ENCODE measurements at regions not wholly inside any gene's neighbourhood (a gene's known extent, or its start where the extent isn't known, plus 50 kb on each side); places are given as distances from the start of the nearest gene placed in this dataset.

DNA sequence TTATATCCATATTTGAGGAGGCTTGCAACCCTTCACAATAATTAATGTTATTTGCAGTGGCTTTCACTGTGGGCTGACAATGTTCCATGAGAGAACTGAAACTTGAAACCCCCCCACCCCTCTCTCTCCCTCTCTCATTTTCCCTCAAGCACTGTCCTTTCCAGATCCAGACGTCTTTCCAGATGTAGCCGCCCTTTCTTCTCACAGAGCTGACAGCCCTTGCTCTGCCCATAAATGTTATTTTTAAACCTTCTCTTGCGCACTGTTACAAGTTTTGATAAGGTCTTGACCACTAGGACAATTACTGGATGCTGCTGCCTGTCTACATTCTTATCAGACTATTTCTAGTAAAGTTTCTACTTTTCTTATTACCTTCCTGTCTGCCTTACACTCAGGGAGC is 91.4 kb upstream of the LINC00305 start:
- no peaks in the 10 kb centered on the region for H3K36me3 Mint-ChIP-seq
- peaks cover 3% of the 10 kb centered on the region for H3K27me3 Mint-ChIP-seq
- no peaks in the 10 kb centered on the region for H3K4me1 Mint-ChIP-seq
- no peaks in the 10 kb centered on the region for H3K9me3 Mint-ChIP-seq
- no peak overlapping the region for H3K4me3 Mint-ChIP-seq
- H3K27ac Mint-ChIP-seq = no peak overlapping the region

DNA sequence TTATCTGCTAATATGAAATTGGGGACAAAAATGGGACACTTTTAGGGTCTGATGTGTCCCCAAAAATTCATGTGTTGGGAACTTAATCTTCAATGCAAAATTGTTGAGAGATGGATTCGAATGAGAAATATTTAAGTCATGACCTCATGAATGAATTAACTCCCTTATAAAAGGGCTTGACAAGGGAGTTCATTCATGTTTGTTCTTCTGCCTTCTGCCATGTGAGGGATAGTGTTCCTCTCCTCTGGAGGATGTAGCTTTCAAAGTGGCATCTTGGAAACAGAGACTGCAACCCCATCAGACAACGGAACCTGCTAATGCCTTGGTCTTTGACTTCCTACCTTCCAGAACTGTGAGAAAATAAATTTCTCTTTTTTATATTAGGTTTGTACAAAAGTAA is 89.2 kb upstream of the LINC00305 start:
- no peaks in the 10 kb centered on the region for H3K9me3 Mint-ChIP-seq
- H3K27ac Mint-ChIP-seq = no peak overlapping the region
- no peak overlapping the region for H3K4me3 Mint-ChIP-seq
- no peaks in the 10 kb centered on the region for H3K36me3 Mint-ChIP-seq
- H3K4me1 Mint-ChIP-seq = no peaks in the 10 kb centered on the region
- H3K27me3 Mint-ChIP-seq = peaks cover 3% of the 10 kb centered on the region

DNA sequence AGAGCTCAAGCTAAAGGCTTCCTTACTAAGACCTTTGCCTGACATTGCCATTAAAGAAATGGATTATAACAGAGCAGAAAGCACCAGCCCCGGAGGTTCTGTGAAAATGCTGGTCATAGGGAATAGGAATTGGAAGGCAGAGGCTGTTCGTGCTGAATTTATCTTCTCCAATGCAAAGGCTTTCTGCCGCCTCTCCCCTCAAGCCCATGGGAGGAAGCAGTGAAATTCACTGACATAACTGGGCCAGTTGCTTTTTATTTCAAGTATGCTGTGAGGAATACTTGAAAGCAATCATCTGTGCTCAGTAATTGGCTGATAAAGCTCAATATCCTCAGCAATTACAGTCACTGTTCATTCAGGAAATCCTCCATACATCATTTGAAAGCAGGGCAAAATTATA is 85.4 kb upstream of the LINC00305 start:
- Mint-ChIP-seq H3K4me3 (no peak overlapping the region), H3K27ac (no peak overlapping the region), H3K27me3 (no peaks in the 10 kb centered on the region), H3K36me3 (peaks cover 2% of the 10 kb centered on the region), H3K4me1 (no peaks in the 10 kb centered on the region), H3K9me3 (peaks cover 0 to 4% (median 0%) of the 10 kb centered on the region in 3 donors)

DNA sequence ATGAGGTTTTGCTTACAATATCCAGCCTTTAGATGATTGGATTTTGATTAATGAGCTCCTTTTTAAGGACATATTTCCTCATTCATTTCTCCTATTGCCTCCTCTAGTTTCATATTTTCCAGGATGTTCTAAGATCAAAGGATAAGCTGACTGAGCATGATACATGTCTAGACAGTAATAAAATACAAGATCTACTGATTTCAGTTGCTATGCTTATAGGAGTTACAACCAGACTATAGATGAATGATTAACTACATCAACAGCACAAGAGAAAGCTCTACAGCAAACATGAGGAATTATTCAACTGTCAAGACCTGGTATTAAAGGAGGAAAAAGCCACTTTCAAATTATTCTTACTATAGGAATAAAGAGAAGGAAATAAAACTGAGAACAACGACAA is 85.0 kb upstream of the LINC00305 start:
- Mint-ChIP-seq H3K36me3 (peaks cover 2% of the 10 kb centered on the region), H3K4me1 (no peaks in the 10 kb centered on the region)

DNA sequence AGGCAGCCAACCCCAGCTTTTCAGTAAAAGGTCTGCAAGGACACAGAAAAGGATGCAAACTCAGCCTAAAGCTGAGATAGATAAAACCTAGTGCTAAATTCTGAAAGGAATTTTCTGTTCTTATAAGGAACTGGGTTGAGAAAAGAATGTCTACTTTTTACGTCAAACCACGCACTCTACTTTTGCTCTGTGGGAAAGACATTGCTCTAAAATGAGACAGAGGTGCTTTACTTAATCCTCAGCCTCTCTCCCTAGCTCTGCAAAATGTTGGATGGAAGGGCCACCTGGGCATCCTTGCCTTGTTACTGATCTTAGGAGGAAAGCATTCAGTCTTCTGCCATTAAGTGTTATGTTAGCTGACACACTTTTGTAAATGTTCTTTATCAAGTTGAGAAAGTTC is 72.1 kb upstream of the LINC00305 start:
- peaks cover 0 to 2% (median 0%) of the 10 kb centered on the region in 3 donors for H3K9me3 Mint-ChIP-seq
- no peaks in the 10 kb centered on the region for H3K27me3 Mint-ChIP-seq
- H3K36me3 Mint-ChIP-seq = no peaks in the 10 kb centered on the region
- no peak overlapping the region for H3K27ac Mint-ChIP-seq
- no peak overlapping the region for H3K4me3 Mint-ChIP-seq
- no peaks in the 10 kb centered on the region for H3K4me1 Mint-ChIP-seq

More for the DNA sequence above, 85.0 kb upstream of the LINC00305 start:
- Mint-ChIP-seq H3K4me3 (no peak overlapping the region), H3K27me3 (no peaks in the 10 kb centered on the region), H3K27ac (no peak overlapping the region), H3K9me3 (peaks cover 0 to 4% (median 0%) of the 10 kb centered on the region in 3 donors)

DNA sequence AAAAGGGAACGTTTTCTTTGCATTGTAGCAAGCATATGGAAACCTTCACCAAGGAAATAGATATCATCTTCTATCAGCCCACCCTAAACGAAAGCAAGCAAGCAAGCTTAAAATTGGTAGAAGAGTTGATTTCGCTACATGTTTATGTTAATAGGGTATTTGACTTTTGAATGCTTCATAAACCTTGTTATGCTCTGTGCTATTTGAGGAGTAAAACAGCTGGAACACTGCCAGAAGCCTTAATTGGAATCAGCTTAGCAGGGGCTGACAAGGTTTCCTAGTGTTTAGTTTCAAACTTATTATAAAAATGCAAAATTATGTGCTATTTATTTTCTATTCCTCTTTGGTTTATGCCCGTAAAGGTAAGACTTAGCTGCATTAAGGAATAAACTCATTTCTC is 70.6 kb upstream of the LINC00305 start:
- Mint-ChIP-seq H3K27me3 (no peaks in the 10 kb centered on the region), H3K9me3 (peaks cover 0 to 2% (median 0%) of the 10 kb centered on the region in 3 donors), H3K27ac (no peak overlapping the region), H3K36me3 (no peaks in the 10 kb centered on the region), H3K4me3 (no peak overlapping the region), H3K4me1 (no peaks in the 10 kb centered on the region)

DNA sequence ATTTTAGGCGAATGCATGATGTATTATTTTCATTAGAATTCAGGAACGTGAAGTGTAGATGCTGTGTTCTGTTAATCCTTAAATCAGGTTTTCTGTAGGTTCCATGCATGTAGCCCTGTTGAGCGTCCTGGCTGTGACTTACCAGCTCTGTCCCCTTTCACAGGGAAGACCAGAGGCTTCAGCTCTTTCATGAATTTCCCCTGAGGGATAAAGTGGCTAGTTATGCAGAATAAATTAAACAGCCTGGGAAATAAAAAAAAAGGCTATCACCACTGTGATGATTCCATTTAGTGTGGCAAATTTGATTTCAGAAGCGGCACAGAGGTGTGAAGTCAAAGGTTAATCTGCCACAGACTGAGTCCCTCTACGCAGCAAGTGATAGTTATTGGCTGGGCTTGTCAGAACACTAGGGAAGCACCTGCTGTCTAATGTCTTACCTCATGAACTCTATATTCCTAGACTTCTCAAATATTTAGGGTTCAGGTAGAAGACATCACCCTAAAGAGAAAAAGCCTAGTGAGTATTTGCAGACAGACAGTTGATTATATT is 61.6 kb upstream of the LINC00305 start:
- peaks cover 0 to 13% (median 7%) of the 10 kb centered on the region in 3 donors for H3K4me1 Mint-ChIP-seq
- H3K27me3 Mint-ChIP-seq = no peaks in the 10 kb centered on the region
- H3K36me3 Mint-ChIP-seq = no peaks in the 10 kb centered on the region
- H3K9me3 Mint-ChIP-seq = no peaks in the 10 kb centered on the region
- no peak overlapping the region for H3K27ac Mint-ChIP-seq
- H3K4me3 Mint-ChIP-seq = no peak overlapping the region

DNA sequence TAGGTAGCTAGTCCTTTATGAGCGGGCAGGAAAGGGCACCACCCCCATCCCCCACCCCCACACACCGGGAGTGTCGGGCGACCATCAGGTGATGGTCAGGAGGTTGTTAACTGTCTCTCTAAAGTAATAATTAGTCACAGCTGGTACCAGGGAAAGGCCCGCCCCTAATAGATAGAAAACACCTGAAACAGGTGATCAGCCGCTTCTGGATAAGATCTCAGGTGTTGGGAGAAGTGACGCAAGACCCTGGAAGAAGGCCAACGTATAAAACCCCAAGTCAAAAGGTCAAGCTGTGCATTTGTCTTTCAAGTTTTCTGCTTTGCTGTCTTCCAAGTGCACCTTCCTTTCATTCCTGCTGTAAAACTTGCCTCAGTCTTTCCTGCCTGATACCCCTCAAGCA is 59.6 kb upstream of the LINC00305 start:
- Mint-ChIP-seq H3K27me3 (peaks cover 2% of the 10 kb centered on the region), H3K4me3 (no peak overlapping the region)

DNA sequence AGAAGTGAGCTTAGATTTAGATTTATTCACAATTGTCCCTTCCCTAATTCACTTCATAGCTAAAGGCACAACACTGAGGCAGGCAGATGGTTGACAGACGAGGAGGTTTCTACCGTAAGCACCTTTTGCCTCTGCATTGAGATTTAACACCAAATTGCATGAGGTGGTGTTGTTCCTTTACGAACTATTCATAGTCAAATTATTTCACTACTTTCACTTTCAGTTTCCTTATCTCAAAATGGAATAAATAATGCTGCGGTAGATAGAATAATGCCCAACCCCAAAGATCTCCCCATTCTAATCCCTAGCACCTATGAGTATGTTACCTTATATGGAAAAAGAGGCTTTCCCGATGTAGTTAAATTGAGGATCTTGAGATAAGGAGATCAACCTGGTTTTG is 58.9 kb upstream of the LINC00305 start:
- H3K4me1 Mint-ChIP-seq = peaks cover 0 to 14% (median 7%) of the 10 kb centered on the region in 3 donors
- H3K27me3 Mint-ChIP-seq = peaks cover 2% of the 10 kb centered on the region
- peak overlapping the region in 1 of 3 donors; percentile 48 for H3K27ac Mint-ChIP-seq
- H3K9me3 Mint-ChIP-seq = no peaks in the 10 kb centered on the region
- H3K4me3 Mint-ChIP-seq = peak overlapping the region in 2 of 4 donors; percentile 15 to 72
- H3K36me3 Mint-ChIP-seq = no peaks in the 10 kb centered on the region

More for the DNA sequence above, 59.6 kb upstream of the LINC00305 start:
- no peaks in the 10 kb centered on the region for H3K9me3 Mint-ChIP-seq
- H3K36me3 Mint-ChIP-seq = no peaks in the 10 kb centered on the region
- no peak overlapping the region for H3K27ac Mint-ChIP-seq
- H3K4me1 Mint-ChIP-seq = peaks cover 0 to 14% (median 7%) of the 10 kb centered on the region in 3 donors

DNA sequence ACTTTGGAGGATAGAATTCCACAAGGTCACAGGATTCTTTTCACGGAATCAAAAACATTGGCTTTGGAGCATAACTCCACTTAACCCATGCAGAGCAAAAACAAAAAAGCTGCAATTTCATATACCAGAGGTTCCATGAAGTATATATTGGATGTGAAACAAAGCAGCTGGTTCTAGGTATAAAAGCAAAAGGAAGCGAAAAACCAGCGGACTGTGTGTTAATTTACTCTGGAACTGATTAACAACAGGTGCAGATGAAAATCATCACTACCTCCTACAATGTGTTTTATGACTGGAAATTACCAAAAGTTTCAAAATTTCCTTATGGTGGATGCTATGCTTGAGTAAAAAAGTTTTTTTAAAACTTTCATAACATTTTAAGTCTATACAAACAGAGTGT is 54.4 kb upstream of the LINC00305 start:
- Mint-ChIP-seq H3K36me3 (no peaks in the 10 kb centered on the region), H3K27me3 (peaks cover 2% of the 10 kb centered on the region), H3K4me1 (peaks cover 0 to 17% (median 13%) of the 10 kb centered on the region in 3 donors), H3K9me3 (no peaks in the 10 kb centered on the region), H3K4me3 (no peak overlapping the region), H3K27ac (no peak overlapping the region)

DNA sequence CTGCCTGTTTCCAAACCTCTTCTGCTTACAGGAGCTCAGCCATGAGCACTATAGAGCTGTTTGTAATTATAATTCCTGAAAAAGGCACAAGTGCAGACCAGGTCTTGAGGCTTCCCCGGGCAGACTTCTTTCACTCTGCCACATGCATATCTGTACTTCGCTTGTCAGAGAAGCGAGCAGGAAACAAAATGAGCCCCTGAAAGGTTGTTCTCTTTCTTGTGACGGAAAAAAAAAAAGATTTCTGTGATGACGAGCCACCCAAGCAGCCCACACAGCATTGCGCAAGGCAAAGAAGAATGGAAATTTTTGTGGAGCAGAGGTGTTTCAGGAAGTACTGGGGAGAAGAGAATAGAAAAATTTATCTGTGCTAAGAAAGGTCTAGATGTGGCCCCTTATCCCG is 54.0 kb upstream of the LINC00305 start:
- no peak overlapping the region for H3K27ac Mint-ChIP-seq
- no peaks in the 10 kb centered on the region for H3K36me3 Mint-ChIP-seq
- H3K27me3 Mint-ChIP-seq = peaks cover 2% of the 10 kb centered on the region
- H3K4me3 Mint-ChIP-seq = no peak overlapping the region
- H3K4me1 Mint-ChIP-seq = peaks cover 0 to 14% (median 10%) of the 10 kb centered on the region in 3 donors
- H3K9me3 Mint-ChIP-seq = no peaks in the 10 kb centered on the region

DNA sequence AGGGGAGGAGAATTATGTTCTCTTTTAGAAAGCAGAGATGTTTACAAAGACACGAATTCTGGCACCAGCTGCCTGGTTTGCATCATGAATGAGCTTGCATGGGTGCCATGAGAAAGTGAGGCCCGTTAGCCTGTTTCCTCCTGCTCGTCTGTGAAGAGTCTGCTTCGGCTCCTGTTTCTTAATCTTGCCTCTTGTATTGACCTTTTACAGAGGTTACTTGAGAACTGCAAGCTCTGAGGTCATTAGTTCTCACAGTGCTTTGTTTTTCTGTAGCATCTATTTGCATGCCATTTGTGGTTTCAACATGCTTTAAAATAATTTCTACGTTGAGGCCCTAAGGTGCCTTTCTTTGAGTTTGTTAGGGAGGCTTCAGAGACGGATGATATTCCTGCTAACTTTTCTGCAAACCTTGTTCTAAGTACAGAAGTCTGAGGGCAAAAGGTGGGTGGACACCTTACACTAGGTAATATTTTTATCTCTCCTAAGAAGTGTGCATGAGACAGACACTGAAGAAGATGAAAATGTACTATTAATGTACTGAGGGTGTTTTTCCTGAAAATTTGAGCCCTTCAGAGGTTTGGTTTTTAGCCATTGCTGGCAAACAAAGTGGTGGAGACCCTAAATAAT is 53.4 kb upstream of the LINC00305 start:
- Mint-ChIP-seq H3K27ac (no peak overlapping the region), H3K4me1 (peaks cover 0 to 10% (median 6%) of the 10 kb centered on the region in 3 donors), H3K4me3 (peak overlapping the region in 1 of 4 donors; percentile 46), H3K36me3 (no peaks in the 10 kb centered on the region), H3K27me3 (peaks cover 2% of the 10 kb centered on the region), H3K9me3 (no peaks in the 10 kb centered on the region)

DNA sequence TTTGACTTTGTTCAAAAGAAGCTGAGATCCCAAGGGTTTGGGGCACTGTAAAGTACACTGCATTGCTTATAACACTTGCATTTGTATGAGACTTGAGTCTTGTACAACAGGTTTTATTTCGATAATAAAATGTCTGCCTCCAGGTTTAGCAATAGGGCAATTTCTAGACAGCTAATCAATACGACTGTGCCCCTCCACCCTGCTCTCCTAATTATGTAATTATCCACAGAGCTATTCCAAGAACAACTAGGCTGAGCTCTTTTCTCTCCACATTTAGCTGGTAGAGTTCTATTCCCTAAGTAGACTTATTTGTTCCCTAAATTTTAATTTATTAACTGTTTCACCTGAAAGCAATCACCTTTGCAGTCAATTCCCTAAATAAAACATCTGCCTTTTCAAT is 52.9 kb upstream of the LINC00305 start:
- Mint-ChIP-seq H3K36me3 (no peaks in the 10 kb centered on the region), H3K9me3 (no peaks in the 10 kb centered on the region), H3K27me3 (peaks cover 2% of the 10 kb centered on the region), H3K27ac (peak overlapping the region in 1 of 3 donors; percentile 22), H3K4me3 (no peak overlapping the region), H3K4me1 (peaks cover 0 to 9% (median 6%) of the 10 kb centered on the region in 3 donors)

DNA sequence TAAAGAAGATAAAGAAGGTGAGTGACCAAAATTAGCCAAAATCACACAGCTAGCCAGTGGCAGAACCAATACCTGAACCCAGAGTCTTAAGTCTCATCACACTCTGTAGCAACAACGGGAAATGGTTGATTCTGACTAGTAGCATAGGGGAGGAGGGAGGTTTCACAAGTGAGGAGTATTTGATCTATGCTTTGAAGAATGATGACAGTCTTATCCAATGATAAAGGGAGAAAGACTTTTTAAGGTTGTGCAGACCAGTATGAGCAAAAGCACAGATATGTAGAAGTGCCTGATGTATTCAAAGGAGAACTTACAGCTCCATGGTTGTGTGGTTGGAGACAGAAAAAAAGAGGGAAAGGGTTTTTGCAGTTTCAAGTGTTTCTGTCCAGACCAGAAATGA is 50.7 kb upstream of the LINC00305 start:
- Mint-ChIP-seq H3K27me3 (no peaks in the 10 kb centered on the region), H3K36me3 (no peaks in the 10 kb centered on the region), H3K27ac (no peak overlapping the region), H3K4me1 (peaks cover 0 to 9% (median 6%) of the 10 kb centered on the region in 3 donors), H3K4me3 (no peak overlapping the region), H3K9me3 (no peaks in the 10 kb centered on the region)
